H9 (cell line): ENCODE measurements at regions not wholly inside any gene's neighbourhood (a gene's known extent, or its start where the extent isn't known, plus 50 kb on each side); places are given as distances from the start of the nearest gene placed in this dataset.

Experiments used
- DNase-seq: peaks from one replicate; pipeline ENCODE4 v3.0.0-alpha.2; 2017
- H2AFZ ChIP-seq: one replicate; pipeline ENCODE4 v1.6.1; 2013; ENCODE audit warnings: mild to moderate bottlenecking, low read length, control low read depth, moderate library complexity
- H2AK5ac ChIP-seq: 2 replicates; pipeline ENCODE4 v1.6.1; 2013; ENCODE audit warnings: low read length, control low read depth, mixed read lengths; ENCODE audit not compliant: insufficient read length
- H2BK120ac ChIP-seq: one replicate; pipeline ENCODE4 v1.6.1; 2013; ENCODE audit warnings: low read depth, mild to moderate bottlenecking, low read length, control low read depth, inconsistent platforms; ENCODE audit not compliant: poor library complexity, severe bottlenecking
- H2BK12ac ChIP-seq: 2 replicates; pipeline ENCODE4 v1.6.1; 2013; ENCODE audit warnings: low read length, control low read depth, mixed read lengths, low read depth; ENCODE audit not compliant: insufficient read length
- H2BK15ac ChIP-seq: 2 replicates; pipeline ENCODE4 v1.6.1; 2013; ENCODE audit warnings: low read depth, low read length, control low read depth
- H2BK20ac ChIP-seq: one replicate; pipeline ENCODE4 v1.6.1; 2013; ENCODE audit warnings: low read depth, mild to moderate bottlenecking, low read length, control low read depth, inconsistent platforms; ENCODE audit not compliant: poor library complexity, severe bottlenecking
- H2BK5ac ChIP-seq: 2 replicates; pipeline ENCODE4 v1.6.1; 2013; ENCODE audit warnings: low read length, control low read depth, mixed read lengths; ENCODE audit not compliant: insufficient read length
- H3K14ac ChIP-seq: 2 replicates; pipeline ENCODE4 v1.6.1; 2013; ENCODE audit warnings: low read length, control low read depth; ENCODE audit not compliant: insufficient read depth
- H3K18ac ChIP-seq: 2 replicates; pipeline ENCODE4 v1.6.1; 2013; ENCODE audit warnings: low read depth, mild to moderate bottlenecking, mixed read lengths, low read length, control low read depth; ENCODE audit not compliant: insufficient read length
- H3K23ac ChIP-seq: 2 replicates; pipeline ENCODE4 v1.6.1; 2013; ENCODE audit warnings: low read length, control low read depth, mixed read lengths, low read depth; ENCODE audit not compliant: insufficient read length
- H3K23me2 ChIP-seq: 2 replicates; pipeline ENCODE4 v1.6.1; 2013; ENCODE audit warnings: low read depth, mild to moderate bottlenecking, mixed read lengths, low read length, control low read depth; ENCODE audit not compliant: insufficient read length, poor library complexity, severe bottlenecking
- H3K27ac ChIP-seq: 2 replicates; pipeline ENCODE4 v1.5.1; 2013; ENCODE audit warnings: low read length, control low read depth, mixed read lengths, low read depth; ENCODE audit not compliant: insufficient read length
- H3K27me3 ChIP-seq: 2 replicates; pipeline ENCODE4 v1.6.1; 2013; ENCODE audit warnings: low read length, control low read depth, inconsistent platforms; ENCODE audit not compliant: insufficient read depth
- H3K4ac ChIP-seq: 2 replicates; pipeline ENCODE4 v1.6.1; 2013; ENCODE audit warnings: low read depth, mild to moderate bottlenecking, control low read depth, inconsistent platforms, low read length, moderate library complexity
- H3K4me1 ChIP-seq: 2 replicates; pipeline ENCODE4 v1.6.1; 2013; ENCODE audit warnings: low read length, control low read depth, inconsistent platforms; ENCODE audit not compliant: insufficient read depth
- H3K4me2 ChIP-seq: 2 replicates; pipeline ENCODE4 v1.6.1; 2013; ENCODE audit warnings: low read length, control low read depth, mixed read lengths; ENCODE audit not compliant: insufficient read length, insufficient read depth
- H3K56ac ChIP-seq: 2 replicates; pipeline ENCODE4 v1.6.1; 2013; ENCODE audit warnings: low read depth, mild to moderate bottlenecking, mixed read lengths, low read length, control low read depth; ENCODE audit not compliant: insufficient read length
- H3K79me1 ChIP-seq: 2 replicates; pipeline ENCODE4 v1.6.1; 2013; ENCODE audit warnings: low read depth, mild to moderate bottlenecking, moderate library complexity, low read length, control low read depth, inconsistent platforms; ENCODE audit not compliant: insufficient read depth, poor library complexity, severe bottlenecking
- H3K79me2 ChIP-seq: 2 replicates; pipeline ENCODE4 v1.6.1; 2013; ENCODE audit warnings: low read length, control low read depth, inconsistent platforms; ENCODE audit not compliant: insufficient read depth
- H3K9ac ChIP-seq: 2 replicates; pipeline ENCODE4 v1.6.1; 2013; ENCODE audit warnings: low read length, control low read depth, mixed read lengths; ENCODE audit not compliant: insufficient read length; ENCODE audit errors: extremely low read depth
- H3K9me3 ChIP-seq: one replicate; pipeline ENCODE4 v1.6.1; 2013; ENCODE audit warnings: low read depth, low read length, inconsistent platforms; ENCODE audit not compliant: control insufficient read depth
- H3T11ph ChIP-seq: one replicate; pipeline ENCODE4 v1.6.1; 2013; ENCODE audit warnings: mild to moderate bottlenecking, low read length, control low read depth, inconsistent platforms
- H4K20me1 ChIP-seq: one replicate; pipeline ENCODE4 v1.6.1; 2013; ENCODE audit not compliant: control insufficient read depth, insufficient read length, insufficient read depth
- H4K5ac ChIP-seq: 2 replicates; pipeline ENCODE4 v1.6.1; 2013; ENCODE audit warnings: low read depth, mild to moderate bottlenecking, mixed read lengths, low read length, control low read depth; ENCODE audit not compliant: insufficient read length
- H4K8ac ChIP-seq: replicated peaks from 2 replicates; pipeline ENCODE4 v1.6.1; 2013; ENCODE audit warnings: low read length, control low read depth, mixed read lengths, low read depth; ENCODE audit not compliant: insufficient read length
- H4K91ac ChIP-seq: 2 replicates; pipeline ENCODE4 v1.6.1; 2013; ENCODE audit warnings: low read depth, mild to moderate bottlenecking, moderate library complexity, mixed read lengths, low read length, control low read depth; ENCODE audit not compliant: insufficient read length
- H3K27ac Mint-ChIP-seq, 3 experiments: 2 replicates in 2 of 3; 3 replicates in 1 of 3; pipeline ENCODE4 v1.8.0; 2020 to 2021; ENCODE audit warnings: mixed read lengths in 3 of 3, mild to moderate bottlenecking in 1 of 3, moderate library complexity in 1 of 3
- H3K27me3 Mint-ChIP-seq: 2 replicates; pipeline ENCODE4 v1.8.0; 2021; ENCODE audit warnings: low read depth, mild to moderate bottlenecking, moderate library complexity, mixed read lengths
- H3K36me3 Mint-ChIP-seq, 3 experiments: 2 replicates in 2 of 3; 3 replicates in 1 of 3; pipeline ENCODE4 v1.8.0; 2020 to 2021; ENCODE audit warnings: low read depth in 3 of 3, mixed read lengths in 3 of 3; ENCODE audit not compliant: insufficient read depth in 1 of 3
- H3K4me1 Mint-ChIP-seq, 2 experiments: 2 replicates each; pipeline ENCODE4 v1.8.0; 2020; ENCODE audit warnings: mixed read lengths in 2 of 2
- H3K4me3 Mint-ChIP-seq, 2 experiments: 2 replicates in 1 of 2; 3 replicates in 1 of 2; pipeline ENCODE4 v1.8.0; 2020 to 2021; ENCODE audit warnings: mild to moderate bottlenecking in 2 of 2, mixed read lengths in 2 of 2, moderate library complexity in 1 of 2
- H3K9me3 Mint-ChIP-seq, 2 experiments: 2 replicates in 1 of 2; 3 replicates in 1 of 2; pipeline ENCODE4 v1.8.0; 2020; ENCODE audit warnings: mild to moderate bottlenecking in 2 of 2, mixed read lengths in 2 of 2, moderate library complexity in 1 of 2
- WGBS: extraction: QIAGEN DNeasy Blood & Tissue Kit; methylation state at CpG from one replicate; pipeline ENCODE4 v1.1.7; 2013; ENCODE audit warnings: missing lambda C conversion rate, low lambda C conversion rate, mixed read lengths; ENCODE audit not compliant: insufficient read length; ENCODE audit errors: extremely low coverage; 5-methylcytosine and 5-hydroxymethylcytosine counted together
- TF ChIP-seq, protein P1 (sequence below): fragments of 200-600 bp; sonication (generic); conservative IDR thresholded peaks from 3 replicates; pipeline ENCODE4 v1.8.0; 2021; ENCODE audit warnings: antibody characterized with exemption, mild to moderate bottlenecking

DNA sequence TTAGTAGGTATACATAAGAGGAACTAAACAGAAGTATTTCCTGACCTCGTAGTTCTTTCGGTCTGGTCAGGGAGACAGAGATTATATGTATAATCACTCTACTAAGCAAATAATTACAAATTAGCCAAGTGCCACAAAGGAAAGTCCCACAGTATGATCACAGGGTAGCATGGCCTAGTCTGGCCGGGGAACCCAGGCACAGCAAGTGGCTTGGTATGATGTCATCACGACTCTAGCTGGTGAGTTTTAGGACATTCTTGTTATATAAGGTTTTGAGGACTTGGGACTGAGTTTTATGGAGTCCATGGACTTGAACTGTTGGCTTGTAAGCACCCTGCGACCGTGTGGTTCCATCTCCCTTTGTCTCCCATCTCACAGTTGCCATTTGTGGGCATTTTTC lies 316.5 kb upstream of the ZFHX3 start:
- WGBS: no CpG with 5 or more reads among the region's 6 CpGs
- no peak overlapping the region for H3K27ac Mint-ChIP-seq

More for the DNA sequence above, 316.5 kb upstream of the ZFHX3 start:
- H2BK5ac ChIP-seq: no peak overlapping the region
- H3K4ac ChIP-seq: no peak overlapping the region
- H3K27me3 ChIP-seq: no peaks in the 10 kb centered on the region
- H3K4me1 ChIP-seq: no peaks in the 10 kb centered on the region
- Mint-ChIP-seq H3K27me3 (peaks cover 6% of the 10 kb centered on the region), H3K4me1 (no peaks in the 10 kb centered on the region), H3K9me3 (no peaks in the 10 kb centered on the region), H3K4me3 (no peak overlapping the region), H3K36me3 (no peaks in the 10 kb centered on the region)
- no peak overlapping the region for H2BK20ac ChIP-seq
- TF ChIP-seq, protein P1, sequence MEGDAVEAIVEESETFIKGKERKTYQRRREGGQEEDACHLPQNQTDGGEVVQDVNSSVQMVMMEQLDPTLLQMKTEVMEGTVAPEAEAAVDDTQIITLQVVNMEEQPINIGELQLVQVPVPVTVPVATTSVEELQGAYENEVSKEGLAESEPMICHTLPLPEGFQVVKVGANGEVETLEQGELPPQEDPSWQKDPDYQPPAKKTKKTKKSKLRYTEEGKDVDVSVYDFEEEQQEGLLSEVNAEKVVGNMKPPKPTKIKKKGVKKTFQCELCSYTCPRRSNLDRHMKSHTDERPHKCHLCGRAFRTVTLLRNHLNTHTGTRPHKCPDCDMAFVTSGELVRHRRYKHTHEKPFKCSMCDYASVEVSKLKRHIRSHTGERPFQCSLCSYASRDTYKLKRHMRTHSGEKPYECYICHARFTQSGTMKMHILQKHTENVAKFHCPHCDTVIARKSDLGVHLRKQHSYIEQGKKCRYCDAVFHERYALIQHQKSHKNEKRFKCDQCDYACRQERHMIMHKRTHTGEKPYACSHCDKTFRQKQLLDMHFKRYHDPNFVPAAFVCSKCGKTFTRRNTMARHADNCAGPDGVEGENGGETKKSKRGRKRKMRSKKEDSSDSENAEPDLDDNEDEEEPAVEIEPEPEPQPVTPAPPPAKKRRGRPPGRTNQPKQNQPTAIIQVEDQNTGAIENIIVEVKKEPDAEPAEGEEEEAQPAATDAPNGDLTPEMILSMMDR: no peak
- no peak overlapping the region for H3K18ac ChIP-seq
- no peak overlapping the region for H3T11ph ChIP-seq
- H2BK120ac ChIP-seq: no peak overlapping the region
- H4K91ac ChIP-seq: no peak overlapping the region
- DNase-seq: no peak
- H3K4me2 ChIP-seq: no peak overlapping the region
- no peak overlapping the region for H3K27ac ChIP-seq
- no peak overlapping the region for H3K56ac ChIP-seq
- H3K9ac ChIP-seq: no peak overlapping the region
- no peak overlapping the region for H2AFZ ChIP-seq
- no peaks in the 10 kb centered on the region for H3K79me2 ChIP-seq
- no peaks in the 10 kb centered on the region for H4K20me1 ChIP-seq
- no peak overlapping the region for H3K14ac ChIP-seq
- H2AK5ac ChIP-seq: no peak overlapping the region
- no peaks in the 10 kb centered on the region for H3K9me3 ChIP-seq
- no peak overlapping the region for H2BK12ac ChIP-seq
- H3K79me1 ChIP-seq: no peaks in the 10 kb centered on the region
- no peak overlapping the region for H4K8ac ChIP-seq
- H3K23me2 ChIP-seq: no peaks in the 10 kb centered on the region
- no peak overlapping the region for H3K23ac ChIP-seq
- H2BK15ac ChIP-seq: no peak overlapping the region
- H4K5ac ChIP-seq: no peak overlapping the region
